ENCODE measurements at regions not wholly inside any gene's neighbourhood (a gene's known extent, or its start where the extent isn't known, plus 50 kb on each side); places are given as distances from the start of the nearest gene placed in this dataset.

GRCh38 chr7:69182596-69183467, 415.4 kb upstream of the AUTS2 start:
- no peak for TF ChIP-seq EZH2 (IDR thresholded peaks at IDR 0.05; ENCODE audit: low read length, missing control alignments)
- TF ChIP-seq, protein P1, sequence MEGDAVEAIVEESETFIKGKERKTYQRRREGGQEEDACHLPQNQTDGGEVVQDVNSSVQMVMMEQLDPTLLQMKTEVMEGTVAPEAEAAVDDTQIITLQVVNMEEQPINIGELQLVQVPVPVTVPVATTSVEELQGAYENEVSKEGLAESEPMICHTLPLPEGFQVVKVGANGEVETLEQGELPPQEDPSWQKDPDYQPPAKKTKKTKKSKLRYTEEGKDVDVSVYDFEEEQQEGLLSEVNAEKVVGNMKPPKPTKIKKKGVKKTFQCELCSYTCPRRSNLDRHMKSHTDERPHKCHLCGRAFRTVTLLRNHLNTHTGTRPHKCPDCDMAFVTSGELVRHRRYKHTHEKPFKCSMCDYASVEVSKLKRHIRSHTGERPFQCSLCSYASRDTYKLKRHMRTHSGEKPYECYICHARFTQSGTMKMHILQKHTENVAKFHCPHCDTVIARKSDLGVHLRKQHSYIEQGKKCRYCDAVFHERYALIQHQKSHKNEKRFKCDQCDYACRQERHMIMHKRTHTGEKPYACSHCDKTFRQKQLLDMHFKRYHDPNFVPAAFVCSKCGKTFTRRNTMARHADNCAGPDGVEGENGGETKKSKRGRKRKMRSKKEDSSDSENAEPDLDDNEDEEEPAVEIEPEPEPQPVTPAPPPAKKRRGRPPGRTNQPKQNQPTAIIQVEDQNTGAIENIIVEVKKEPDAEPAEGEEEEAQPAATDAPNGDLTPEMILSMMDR (conservative IDR thresholded peaks at IDR 0.05 in 1 of 2, IDR thresholded peaks at IDR 0.05 in 1 of 2; ENCODE audit: low read depth in 1 of 2, low read length in 2 of 2), result no peak

Measured in fibroblast of lung (primary cell).